DOHH2 (cell line): ENCODE measurements at regions not wholly inside any gene's neighbourhood (a gene's known extent, or its start where the extent isn't known, plus 50 kb on each side); places are given as distances from the start of the nearest gene placed in this dataset.

Experiments used
- H3F3A ChIP-seq: fragments of 200-600 bp; sonication (generic), shearing (Covaris generic); 2 replicates; pipeline ENCODE4 v1.6.0; 2016; ENCODE audit warnings: antibody characterized with exemption, mild to moderate bottlenecking; ENCODE audit not compliant: control insufficient read depth, insufficient read depth
- H3K27ac ChIP-seq: fragments of 200-600 bp; sonication (generic); 2 replicates; pipeline ENCODE4 v1.5.1; 2014; ENCODE audit warnings: low read depth, mild to moderate bottlenecking, low read length, moderate library complexity
- H3K27me3 ChIP-seq: fragments of 200-600 bp; sonication (generic); 2 replicates; pipeline ENCODE4 v1.6.1; 2014; ENCODE audit warnings: mild to moderate bottlenecking, low read length, mixed read lengths; ENCODE audit not compliant: control insufficient read depth
- H3K36me3 ChIP-seq: fragments of 200-600 bp; sonication (generic); 2 replicates; pipeline ENCODE4 v1.6.1; 2014; ENCODE audit warnings: mild to moderate bottlenecking, low read length, moderate library complexity, mixed read lengths; ENCODE audit not compliant: control insufficient read depth
- H3K4me1 ChIP-seq: fragments of 200-600 bp; sonication (generic); 2 replicates; pipeline ENCODE4 v1.6.1; 2014; ENCODE audit warnings: mild to moderate bottlenecking, low read length, mixed read lengths; ENCODE audit not compliant: control insufficient read depth
- H3K4me2 ChIP-seq: fragments of 200-600 bp; sonication (generic); 2 replicates; pipeline ENCODE4 v1.6.0; 2014; ENCODE audit warnings: mild to moderate bottlenecking, low read length, moderate library complexity
- H3K4me3 ChIP-seq: fragments of 200-600 bp; sonication (generic); 2 replicates; pipeline ENCODE4 v1.5.1; 2014; ENCODE audit warnings: mild to moderate bottlenecking, low read length, mixed read lengths
- H3K79me2 ChIP-seq: fragments of 200-600 bp; sonication (generic); 2 replicates; pipeline ENCODE4 v1.6.1; 2014; ENCODE audit warnings: mild to moderate bottlenecking, low read length, mixed read lengths; ENCODE audit not compliant: control insufficient read depth
- H3K9me2 ChIP-seq: fragments of 200-600 bp; sonication (generic); replicated peaks from 2 replicates; pipeline ENCODE4 v1.6.1; 2014; ENCODE audit warnings: mild to moderate bottlenecking, low read length, mixed read lengths; ENCODE audit not compliant: control insufficient read depth
- H3K9me3 ChIP-seq: fragments of 200-600 bp; sonication (generic); 2 replicates; pipeline ENCODE4 v1.6.1; 2014; ENCODE audit warnings: antibody characterized with exemption, low read length, mixed read lengths; ENCODE audit not compliant: control insufficient read depth, insufficient read depth
- H4K20me1 ChIP-seq: fragments of 200-600 bp; sonication (generic); 2 replicates; pipeline ENCODE4 v1.6.0; 2014; ENCODE audit warnings: low read depth, mild to moderate bottlenecking, antibody characterized with exemption, low read length, moderate library complexity; ENCODE audit not compliant: control insufficient read depth, insufficient read depth
- CTCF ChIP-seq: fragments of 200-600 bp; sonication (generic); IDR thresholded peaks from one replicate; pipeline ENCODE4 v1.5.1; 2014; ENCODE audit warnings: antibody characterized with exemption, mild to moderate bottlenecking, low read depth, low read length; ENCODE audit not compliant: poor library complexity, severe bottlenecking
- EZH2phosphoT487 ChIP-seq: fragments of 200-600 bp; sonication (generic); IDR thresholded peaks from 2 replicates; pipeline ENCODE4 v1.6.1; 2017; ENCODE audit warnings: borderline replicate concordance, mild to moderate bottlenecking, antibody characterized with exemption, low read length, moderate library complexity, mixed read lengths

GRCh38 chr20:54763366-54763765, 288.0 kb downstream of the DOK5 start:
- Histone ChIP-seq H3K4me1 (no peaks in the 10 kb centered on the region), H4K20me1 (no peaks in the 10 kb centered on the region), H3K27ac (no peak overlapping the region), H3K4me2 (no peak overlapping the region), H3K9me2 (no peaks in the 10 kb centered on the region), H3K36me3 (no peaks in the 10 kb centered on the region), H3F3A (no peaks in the 10 kb centered on the region), H3K27me3 (no peaks in the 10 kb centered on the region), H3K79me2 (no peaks in the 10 kb centered on the region), H3K4me3 (no peak overlapping the region), H3K9me3 (no peaks in the 10 kb centered on the region)
- no peak for TF ChIP-seq CTCF
- TF ChIP-seq EZH2phosphoT487: no peak

GRCh38 chr20:54759589-54759988, 284.2 kb downstream of the DOK5 start:
- Histone ChIP-seq H3K4me2 (no peak overlapping the region), H3K4me3 (no peak overlapping the region), H3K27ac (no peak overlapping the region), H3K4me1 (no peaks in the 10 kb centered on the region), H3K9me3 (no peaks in the 10 kb centered on the region), H3K79me2 (no peaks in the 10 kb centered on the region), H3K9me2 (no peaks in the 10 kb centered on the region), H3K27me3 (no peaks in the 10 kb centered on the region), H4K20me1 (no peaks in the 10 kb centered on the region), H3K36me3 (no peaks in the 10 kb centered on the region), H3F3A (no peaks in the 10 kb centered on the region)
- TF ChIP-seq EZH2phosphoT487 (no peak), CTCF (no peak)

- no peak overlapping the region for H3K4me3 ChIP-seq
- no peaks in the 10 kb centered on the region for H3F3A ChIP-seq
- no peaks in the 10 kb centered on the region for H4K20me1 ChIP-seq
- no peaks in the 10 kb centered on the region for H3K4me1 ChIP-seq
- H3K9me3 ChIP-seq: no peaks in the 10 kb centered on the region
- H3K9me2 ChIP-seq: no peaks in the 10 kb centered on the region
- no peak overlapping the region for H3K27ac ChIP-seq
- H3K79me2 ChIP-seq: no peaks in the 10 kb centered on the region
- no peak overlapping the region for H3K4me2 ChIP-seq
- TF ChIP-seq CTCF (no peak), EZH2phosphoT487 (no peak)
- H3K36me3 ChIP-seq: no peaks in the 10 kb centered on the region
- H3K27me3 ChIP-seq: no peaks in the 10 kb centered on the region
Observed at GRCh38 chr20:54746796-54747195, 271.4 kb downstream of the DOK5 start.

GRCh38 chr20:54745780-54746179, 270.4 kb downstream of the DOK5 start:
- no peak overlapping the region for H3K4me3 ChIP-seq
- no peaks in the 10 kb centered on the region for H3K4me1 ChIP-seq
- no peaks in the 10 kb centered on the region for H3F3A ChIP-seq
- H3K36me3 ChIP-seq: no peaks in the 10 kb centered on the region
- H3K9me2 ChIP-seq: no peaks in the 10 kb centered on the region
- H3K27me3 ChIP-seq: no peaks in the 10 kb centered on the region
- TF ChIP-seq CTCF (no peak), EZH2phosphoT487 (no peak)
- H3K79me2 ChIP-seq: no peaks in the 10 kb centered on the region
- no peaks in the 10 kb centered on the region for H4K20me1 ChIP-seq
- no peak overlapping the region for H3K4me2 ChIP-seq
- no peaks in the 10 kb centered on the region for H3K9me3 ChIP-seq
- H3K27ac ChIP-seq: no peak overlapping the region
